Erythroblast (primary cell): ENCODE measurements at regions not wholly inside any gene's neighbourhood (a gene's known extent, or its start where the extent isn't known, plus 50 kb on each side); places are given as distances from the start of the nearest gene placed in this dataset.
"Not testable (repeated sequence)": the region's sequence is repeated elsewhere in the genome, so short reads cannot be mapped to it uniquely, and the experiment has no call there.

ENCODE experiments used
- GATA1 ChIP-seq: IDR thresholded peaks from 2 replicates; pipeline ENCODE4 v1.6.1; 2011; ENCODE audit warnings: low read depth, mild to moderate bottlenecking, control low read depth, low read length, moderate library complexity
- POLR2A ChIP-seq: IDR thresholded peaks from 2 replicates; pipeline ENCODE4 v1.6.1; 2011; ENCODE audit warnings: mild to moderate bottlenecking, low read length

DNA sequence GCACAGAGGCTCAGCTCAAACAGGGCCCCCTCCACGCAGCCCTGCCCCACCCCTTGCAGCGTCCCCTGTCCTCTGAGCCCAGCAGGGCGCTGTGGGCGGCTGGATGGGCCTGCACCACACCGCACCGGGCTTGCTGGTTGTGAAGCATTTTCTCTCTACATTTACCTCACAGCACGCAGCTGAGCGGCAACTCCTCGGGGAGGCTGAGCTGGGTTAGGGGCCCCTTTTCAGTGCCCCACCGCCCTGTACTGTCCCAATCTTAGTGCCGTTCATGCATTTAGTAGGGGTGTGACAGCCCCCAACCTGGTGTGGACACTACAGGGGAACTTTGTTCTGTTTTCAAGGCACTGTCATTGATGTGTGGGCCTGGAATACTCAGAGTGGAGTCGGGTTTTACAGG is 97.7 kb downstream of the TNFRSF13B start:
- TF ChIP-seq POLR2A, GATA1: not testable (repeated sequence)
